RWPE2 (cell line): ENCODE measurements at regions not wholly inside any gene's neighbourhood (a gene's known extent, or its start where the extent isn't known, plus 50 kb on each side); places are given as distances from the start of the nearest gene placed in this dataset.

Source experiments
- ATAC-seq: fragments of 200-7000 bp; cut with Tn5 transposase; 3 replicates; pipeline ENCODE4 v1.9.1; 2021; ENCODE audit warnings: low read depth
- DNase-seq: peaks from one replicate; pipeline ENCODE4 v3.0.0-alpha.2; 2020; ENCODE audit warnings: low spot score
- H3K27ac ChIP-seq: fragments of 450-650 bp; 2 replicates; pipeline ENCODE4 v1.5.1; 2017; ENCODE audit warnings: mild to moderate bottlenecking; ENCODE audit not compliant: poor library complexity, severe bottlenecking
- H3K27me3 ChIP-seq: fragments of 250-450 bp; sonication (Bioruptor Pico); 2 replicates; pipeline ENCODE4 v1.5.1; 2021; ENCODE audit warnings: mild to moderate bottlenecking, moderate library complexity; ENCODE audit not compliant: insufficient read depth, poor library complexity, severe bottlenecking
- H3K36me3 ChIP-seq: fragments of 250-450 bp; sonication (Bioruptor Pico); 2 replicates; pipeline ENCODE4 v1.5.1; 2020; ENCODE audit warnings: low read depth, mild to moderate bottlenecking, moderate library complexity
- H3K4me1 ChIP-seq: fragments of 250-450 bp; sonication (Bioruptor Pico); 2 replicates; pipeline ENCODE4 v1.5.1; 2021; ENCODE audit warnings: mild to moderate bottlenecking, moderate library complexity; ENCODE audit not compliant: insufficient read depth, poor library complexity, severe bottlenecking
- H3K4me3 ChIP-seq: fragments of 250-450 bp; sonication (Bioruptor Pico); 2 replicates; pipeline ENCODE4 v1.5.1; 2021; ENCODE audit warnings: mild to moderate bottlenecking, moderate library complexity; ENCODE audit not compliant: severe bottlenecking
- H3K9me3 ChIP-seq: fragments of 250-450 bp; sonication (Bioruptor Pico); 2 replicates; pipeline ENCODE4 v1.5.1; 2021; ENCODE audit warnings: mild to moderate bottlenecking, moderate library complexity; ENCODE audit not compliant: severe bottlenecking
- CTCF ChIP-seq: fragments of 450-650 bp; IDR thresholded peaks from one replicate; pipeline ENCODE4 v1.5.1; 2017; ENCODE audit warnings: mild to moderate bottlenecking, moderate library complexity; ENCODE audit not compliant: poor library complexity, severe bottlenecking

DNA sequence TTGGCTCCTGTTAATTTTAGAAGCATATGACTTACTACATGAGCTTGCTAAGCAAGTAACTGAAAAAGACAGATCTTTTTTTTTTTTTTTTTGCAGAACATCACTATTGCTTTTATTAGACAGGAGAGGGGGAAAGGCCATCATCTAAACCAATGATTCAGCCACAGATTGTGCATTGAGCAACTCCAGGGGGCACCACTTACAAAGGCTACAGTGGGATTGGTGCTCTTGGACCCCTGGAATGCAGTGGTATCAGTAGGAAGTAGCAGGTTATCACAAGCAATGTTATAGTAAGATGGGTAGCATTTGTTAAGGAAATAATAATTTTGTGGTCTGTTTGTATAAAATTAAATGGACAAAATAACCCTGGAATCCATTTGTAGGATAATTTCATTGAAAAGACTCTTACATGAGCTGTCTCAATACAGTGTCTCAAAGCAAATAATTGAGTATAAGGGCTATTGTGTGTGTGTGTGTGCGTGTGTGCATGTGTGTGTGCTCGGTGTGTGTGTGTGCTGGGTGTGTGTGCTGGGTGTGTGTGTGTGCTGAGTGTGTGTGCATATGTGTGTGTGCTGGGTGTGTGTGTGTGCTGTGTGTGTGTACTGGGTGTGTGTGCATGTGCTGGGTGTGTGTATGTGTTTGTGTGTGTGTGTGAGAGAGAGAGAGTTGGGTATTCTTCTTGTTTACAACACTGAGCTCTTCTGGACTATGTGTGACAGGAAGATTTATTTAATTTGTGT, 296.3 kb downstream of the PCDH7 start:
- DNase-seq (no peak), ATAC-seq (no peak; the same call in 2 of the 3 replicates)
- no peak for TF ChIP-seq CTCF
- H3K36me3 ChIP-seq = no peaks in the 10 kb centered on the region
- H3K4me1 ChIP-seq = no peaks in the 10 kb centered on the region
- H3K9me3 ChIP-seq = no peaks in the 10 kb centered on the region
- H3K4me3 ChIP-seq = no peak overlapping the region
- no peak overlapping the region for H3K27ac ChIP-seq
- no peaks in the 10 kb centered on the region for H3K27me3 ChIP-seq

DNA sequence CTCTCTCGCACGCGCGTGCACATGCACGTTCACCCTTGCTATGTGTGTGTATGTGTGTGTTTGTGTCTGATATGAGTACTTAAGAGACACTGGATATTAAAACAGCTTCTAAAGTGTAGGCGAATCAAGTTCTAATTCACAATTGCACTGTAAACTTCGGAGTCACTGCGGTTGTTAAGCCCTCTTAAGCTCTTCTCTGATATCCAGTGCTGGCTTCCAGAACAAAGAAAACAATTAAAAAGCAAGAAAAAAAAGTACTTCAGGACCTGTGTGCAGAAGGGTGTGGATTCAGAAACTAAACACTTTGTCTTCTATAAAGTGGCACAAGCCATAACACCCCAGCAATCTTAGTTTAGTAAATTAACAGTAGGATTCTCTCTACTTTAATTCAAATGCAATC, 300.2 kb downstream of the PCDH7 start:
- DNase-seq (no peak), ATAC-seq (no peak)
- H3K4me1 ChIP-seq = no peaks in the 10 kb centered on the region
- H3K27ac ChIP-seq = no peak overlapping the region
- H3K27me3 ChIP-seq = no peaks in the 10 kb centered on the region
- no peaks in the 10 kb centered on the region for H3K9me3 ChIP-seq
- H3K36me3 ChIP-seq = no peaks in the 10 kb centered on the region
- TF ChIP-seq CTCF = no peak
- H3K4me3 ChIP-seq = no peak overlapping the region

DNA sequence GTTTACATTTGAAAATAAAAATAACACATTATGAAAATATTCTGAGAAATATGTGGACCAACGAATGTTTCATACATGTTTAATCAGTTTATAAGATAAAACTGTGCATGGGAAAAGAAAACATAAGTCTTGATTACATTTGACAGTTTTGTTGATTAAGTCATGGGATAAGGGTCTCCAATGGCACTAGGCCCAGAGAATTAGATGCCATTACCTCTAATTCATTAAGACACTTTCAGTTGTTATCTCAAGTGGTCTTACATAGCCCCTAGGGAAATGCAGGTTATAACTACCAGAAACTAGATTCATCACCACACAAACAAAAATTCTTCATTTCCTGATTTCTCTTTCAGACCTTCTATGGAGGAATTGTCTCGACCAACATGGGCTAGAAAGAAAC, 300.8 kb downstream of the PCDH7 start:
- Histone ChIP-seq H3K27ac (no peak overlapping the region), H3K4me3 (no peak overlapping the region), H3K9me3 (no peaks in the 10 kb centered on the region), H3K36me3 (no peaks in the 10 kb centered on the region), H3K27me3 (no peaks in the 10 kb centered on the region), H3K4me1 (no peaks in the 10 kb centered on the region)
- ATAC-seq = no peak
- no peak for TF ChIP-seq CTCF
- no peak for DNase-seq

- Histone ChIP-seq H3K36me3 (no peaks in the 10 kb centered on the region), H3K4me3 (no peak overlapping the region), H3K27me3 (no peaks in the 10 kb centered on the region), H3K4me1 (no peaks in the 10 kb centered on the region), H3K9me3 (no peaks in the 10 kb centered on the region), H3K27ac (no peak overlapping the region)
- DNase-seq (no peak), ATAC-seq (no peak)
- no peak for TF ChIP-seq CTCF
Measured at GRCh38 chr4:31022702-31023101, 302.5 kb downstream of the PCDH7 start.

DNA sequence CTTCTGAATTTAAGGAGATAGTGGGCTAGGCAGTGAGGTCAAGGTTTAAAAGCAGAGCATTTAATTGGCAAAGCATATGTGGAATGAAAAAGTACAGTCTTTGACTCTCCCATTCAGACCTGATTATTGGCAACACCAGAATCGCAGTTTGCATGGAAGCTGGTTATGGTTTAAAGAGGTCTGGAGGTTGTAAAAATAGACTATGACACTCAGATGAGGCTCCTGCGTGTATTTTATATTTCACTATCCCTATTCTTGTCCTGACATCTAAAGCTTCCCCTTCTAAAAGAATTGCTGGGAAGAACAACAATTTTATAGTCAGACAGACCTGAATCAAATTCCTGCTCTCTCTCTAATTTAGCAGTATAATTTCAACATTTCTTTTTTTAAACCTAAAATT, 302.9 kb downstream of the PCDH7 start:
- Histone ChIP-seq H3K4me3 (no peak overlapping the region), H3K27ac (no peak overlapping the region), H3K9me3 (no peaks in the 10 kb centered on the region), H3K4me1 (no peaks in the 10 kb centered on the region), H3K36me3 (no peaks in the 10 kb centered on the region), H3K27me3 (no peaks in the 10 kb centered on the region)
- DNase-seq (no peak), ATAC-seq (no peak)
- no peak for TF ChIP-seq CTCF
